ACC112 (cell line): ENCODE measurements at regions not wholly inside any gene's neighbourhood (a gene's known extent, or its start where the extent isn't known, plus 50 kb on each side); places are given as distances from the start of the nearest gene placed in this dataset.

ENCODE experiments used
- H2AFZ ChIP-seq: fragments of 200-600 bp; sonication (generic); one replicate; pipeline ENCODE4 v1.6.0; 2017; ENCODE audit warnings: antibody characterized with exemption, low read length; ENCODE audit not compliant: unreplicated experiment
- H3K27ac ChIP-seq: fragments of 200-600 bp; sonication (generic); 2 replicates; pipeline ENCODE4 v1.5.1; 2014; ENCODE audit warnings: low read depth, mild to moderate bottlenecking, antibody characterized with exemption, low read length, moderate library complexity
- H3K27me3 ChIP-seq: fragments of 200-600 bp; sonication (generic); 2 replicates; pipeline ENCODE4 v1.6.1; 2014; ENCODE audit warnings: mild to moderate bottlenecking, antibody characterized with exemption, low read length, moderate library complexity, mixed read lengths; ENCODE audit not compliant: insufficient read depth
- H3K36me3 ChIP-seq: fragments of 200-600 bp; sonication (generic); 2 replicates; pipeline ENCODE4 v1.6.1; 2016; ENCODE audit warnings: mild to moderate bottlenecking, antibody characterized with exemption, low read length, moderate library complexity, mixed read lengths; ENCODE audit not compliant: insufficient read depth
- H3K4me1 ChIP-seq: fragments of 200-600 bp; sonication (generic); one replicate; pipeline ENCODE4 v1.6.1; 2016; ENCODE audit warnings: low read length, mixed read lengths; ENCODE audit not compliant: insufficient read depth, unreplicated experiment, control insufficient read depth
- H3K4me3 ChIP-seq: fragments of 200-600 bp; sonication (generic); 2 replicates; pipeline ENCODE4 v1.5.1; 2014; ENCODE audit warnings: mild to moderate bottlenecking, low read depth, low read length
- H3K79me2 ChIP-seq: fragments of 200-600 bp; sonication (generic); one replicate; pipeline ENCODE4 v1.6.0; 2016; ENCODE audit warnings: low read length; ENCODE audit not compliant: control insufficient read depth, unreplicated experiment, insufficient read depth

GRCh38 chr2:136392897-136393505, 275.1 kb upstream of the CXCR4 start:
- Histone ChIP-seq H3K27ac (no peak overlapping the region), H3K4me3 (no peak overlapping the region), H3K79me2 (no peaks in the 10 kb centered on the region), H3K27me3 (peaks cover 10% of the 10 kb centered on the region), H3K4me1 (no peaks in the 10 kb centered on the region), H2AFZ (no peak overlapping the region), H3K36me3 (no peaks in the 10 kb centered on the region)

- Histone ChIP-seq H3K27ac (no peak overlapping the region), H3K36me3 (no peaks in the 10 kb centered on the region), H3K4me3 (no peak overlapping the region), H2AFZ (no peak overlapping the region), H3K79me2 (no peaks in the 10 kb centered on the region), H3K27me3 (peaks cover 10% of the 10 kb centered on the region), H3K4me1 (no peaks in the 10 kb centered on the region)
These were observed 271.9 kb upstream of the CXCR4 start for GRCh38 chr2:136389809-136390208.

GRCh38 chr2:136386046-136386445, 268.1 kb upstream of the CXCR4 start:
- Histone ChIP-seq H3K4me3 (no peak overlapping the region), H3K27ac (no peak overlapping the region), H3K4me1 (no peaks in the 10 kb centered on the region), H3K36me3 (no peaks in the 10 kb centered on the region), H2AFZ (no peak overlapping the region), H3K79me2 (no peaks in the 10 kb centered on the region), H3K27me3 (peaks cover 10% of the 10 kb centered on the region)

- H3K79me2 ChIP-seq = no peaks in the 10 kb centered on the region
- H3K4me1 ChIP-seq = no peaks in the 10 kb centered on the region
- no peak overlapping the region for H2AFZ ChIP-seq
- no peak overlapping the region for H3K4me3 ChIP-seq
- H3K27ac ChIP-seq = no peak overlapping the region
- peaks cover 7% of the 10 kb centered on the region for H3K27me3 ChIP-seq
- H3K36me3 ChIP-seq = no peaks in the 10 kb centered on the region
These were observed 266.8 kb upstream of the CXCR4 start for GRCh38 chr2:136384531-136385303.

- H3K27me3 ChIP-seq = no peaks in the 10 kb centered on the region; the same call in 1 of the 2 replicates
- no peaks in the 10 kb centered on the region for H3K4me1 ChIP-seq
- no peak overlapping the region for H3K4me3 ChIP-seq
- no peaks in the 10 kb centered on the region for H3K79me2 ChIP-seq
- H3K36me3 ChIP-seq = no peaks in the 10 kb centered on the region
- H3K27ac ChIP-seq = no peak overlapping the region
- H2AFZ ChIP-seq = no peak overlapping the region
These were observed 265.2 kb upstream of the CXCR4 start for GRCh38 chr2:136383167-136383566.

- Histone ChIP-seq H3K4me1 (no peaks in the 10 kb centered on the region), H3K79me2 (no peaks in the 10 kb centered on the region), H3K4me3 (no peak overlapping the region), H3K36me3 (no peaks in the 10 kb centered on the region), H2AFZ (no peak overlapping the region), H3K27ac (no peak overlapping the region), H3K27me3 (no peaks in the 10 kb centered on the region; the same call in 1 of the 2 replicates)
These were observed 264.0 kb upstream of the CXCR4 start for GRCh38 chr2:136381722-136382633.

- Histone ChIP-seq H2AFZ (no peak overlapping the region), H3K4me3 (no peak overlapping the region), H3K27ac (no peak overlapping the region), H3K27me3 (no peaks in the 10 kb centered on the region; the same call in 1 of the 2 replicates), H3K36me3 (no peaks in the 10 kb centered on the region), H3K79me2 (no peaks in the 10 kb centered on the region), H3K4me1 (no peaks in the 10 kb centered on the region)
These were observed 263.3 kb upstream of the CXCR4 start for GRCh38 chr2:136381245-136381644.

GRCh38 chr2:136378712-136379595, 261.0 kb upstream of the CXCR4 start:
- H3K27ac ChIP-seq = no peak overlapping the region
- no peaks in the 10 kb centered on the region for H3K4me1 ChIP-seq
- no peaks in the 10 kb centered on the region for H3K79me2 ChIP-seq
- H3K27me3 ChIP-seq = no peaks in the 10 kb centered on the region
- H3K4me3 ChIP-seq = no peak overlapping the region
- H3K36me3 ChIP-seq = no peaks in the 10 kb centered on the region
- no peak overlapping the region for H2AFZ ChIP-seq

- H3K27ac ChIP-seq = no peak overlapping the region
- no peaks in the 10 kb centered on the region for H3K27me3 ChIP-seq
- no peaks in the 10 kb centered on the region for H3K79me2 ChIP-seq
- no peak overlapping the region for H3K4me3 ChIP-seq
- H2AFZ ChIP-seq = no peak overlapping the region
- no peaks in the 10 kb centered on the region for H3K4me1 ChIP-seq
- H3K36me3 ChIP-seq = no peaks in the 10 kb centered on the region
These were observed 259.8 kb upstream of the CXCR4 start for GRCh38 chr2:136377423-136378382.
